Endothelial cell (in vitro differentiated cells): ENCODE measurements at regions not wholly inside any gene's neighbourhood (a gene's known extent, or its start where the extent isn't known, plus 50 kb on each side); places are given as distances from the start of the nearest gene placed in this dataset.
A peak's percentile ranks its signal among the peaks of the same experiment; 100 is the strongest.

ENCODE experiments used
- DNase-seq: peaks from one replicate; pipeline ENCODE4 v3.0.0; 2021; ENCODE audit warnings: low spot score
- H3K27ac Mint-ChIP-seq: one replicate; pipeline ENCODE4 v1.8.0; 2021; ENCODE audit warnings: mixed read lengths, inconsistent platforms; ENCODE audit not compliant: unreplicated experiment
- H3K27me3 Mint-ChIP-seq: one replicate; pipeline ENCODE4 v1.8.0; 2021; ENCODE audit warnings: mild to moderate bottlenecking, moderate library complexity, mixed read lengths, inconsistent platforms; ENCODE audit not compliant: unreplicated experiment
- H3K36me3 Mint-ChIP-seq: one replicate; pipeline ENCODE4 v1.8.0; 2021; ENCODE audit warnings: mild to moderate bottlenecking, low read depth, mixed read lengths, inconsistent platforms; ENCODE audit not compliant: unreplicated experiment
- H3K4me1 Mint-ChIP-seq: one replicate; pipeline ENCODE4 v1.8.0; 2021; ENCODE audit warnings: mild to moderate bottlenecking, mixed read lengths, inconsistent platforms; ENCODE audit not compliant: unreplicated experiment
- H3K4me3 Mint-ChIP-seq: one replicate; pipeline ENCODE4 v1.8.0; 2021; ENCODE audit warnings: mild to moderate bottlenecking, mixed read lengths, inconsistent platforms; ENCODE audit not compliant: unreplicated experiment
- H3K9me3 Mint-ChIP-seq: one replicate; pipeline ENCODE4 v1.8.0; 2021; ENCODE audit warnings: mixed read lengths, inconsistent platforms; ENCODE audit not compliant: unreplicated experiment
- TF ChIP-seq, protein P1 (sequence below): fragments of 200-600 bp; sonication (generic); IDR thresholded peaks from one replicate; pipeline ENCODE4 v1.5.0; 2021; ENCODE audit warnings: antibody characterized with exemption; ENCODE audit not compliant: unreplicated experiment

DNA sequence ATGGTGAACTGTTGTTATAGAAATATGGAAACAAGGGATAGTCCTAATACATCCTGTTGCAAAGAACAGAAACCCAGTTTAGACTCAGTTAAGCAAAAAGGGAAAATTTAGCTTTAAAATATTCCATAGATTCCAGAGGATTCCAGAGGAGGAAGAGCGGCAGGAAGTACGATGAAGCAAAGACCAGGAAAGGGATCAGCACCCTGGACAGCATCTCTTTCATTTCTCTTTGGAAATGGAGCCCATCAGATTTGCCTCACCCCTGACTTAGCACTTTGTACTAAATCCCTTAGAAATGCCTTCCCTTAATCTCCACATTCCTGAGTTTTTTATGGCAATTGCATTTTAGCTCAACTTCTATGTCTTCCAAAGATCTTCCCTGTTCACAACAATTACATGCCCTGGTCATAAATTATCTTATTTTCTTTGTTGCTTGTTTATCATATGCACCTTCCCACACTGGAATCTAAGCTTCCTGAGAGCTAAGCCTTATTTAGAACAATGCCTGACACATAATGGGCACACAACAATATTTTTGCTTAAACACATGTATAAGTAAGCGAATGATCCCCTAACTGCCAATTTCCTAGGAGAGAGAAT lies 150.0 kb upstream of the RBFOX1 start:
- Mint-ChIP-seq H3K4me1 (no peaks in the 10 kb centered on the region), H3K4me3 (peak overlapping the region; percentile 4), H3K27ac (no peak overlapping the region), H3K36me3 (peaks cover 3% of the 10 kb centered on the region), H3K9me3 (peaks cover 26% of the 10 kb centered on the region), H3K27me3 (no peaks in the 10 kb centered on the region)
- no peak for DNase-seq
- TF ChIP-seq, protein P1, sequence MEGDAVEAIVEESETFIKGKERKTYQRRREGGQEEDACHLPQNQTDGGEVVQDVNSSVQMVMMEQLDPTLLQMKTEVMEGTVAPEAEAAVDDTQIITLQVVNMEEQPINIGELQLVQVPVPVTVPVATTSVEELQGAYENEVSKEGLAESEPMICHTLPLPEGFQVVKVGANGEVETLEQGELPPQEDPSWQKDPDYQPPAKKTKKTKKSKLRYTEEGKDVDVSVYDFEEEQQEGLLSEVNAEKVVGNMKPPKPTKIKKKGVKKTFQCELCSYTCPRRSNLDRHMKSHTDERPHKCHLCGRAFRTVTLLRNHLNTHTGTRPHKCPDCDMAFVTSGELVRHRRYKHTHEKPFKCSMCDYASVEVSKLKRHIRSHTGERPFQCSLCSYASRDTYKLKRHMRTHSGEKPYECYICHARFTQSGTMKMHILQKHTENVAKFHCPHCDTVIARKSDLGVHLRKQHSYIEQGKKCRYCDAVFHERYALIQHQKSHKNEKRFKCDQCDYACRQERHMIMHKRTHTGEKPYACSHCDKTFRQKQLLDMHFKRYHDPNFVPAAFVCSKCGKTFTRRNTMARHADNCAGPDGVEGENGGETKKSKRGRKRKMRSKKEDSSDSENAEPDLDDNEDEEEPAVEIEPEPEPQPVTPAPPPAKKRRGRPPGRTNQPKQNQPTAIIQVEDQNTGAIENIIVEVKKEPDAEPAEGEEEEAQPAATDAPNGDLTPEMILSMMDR = no peak

DNA sequence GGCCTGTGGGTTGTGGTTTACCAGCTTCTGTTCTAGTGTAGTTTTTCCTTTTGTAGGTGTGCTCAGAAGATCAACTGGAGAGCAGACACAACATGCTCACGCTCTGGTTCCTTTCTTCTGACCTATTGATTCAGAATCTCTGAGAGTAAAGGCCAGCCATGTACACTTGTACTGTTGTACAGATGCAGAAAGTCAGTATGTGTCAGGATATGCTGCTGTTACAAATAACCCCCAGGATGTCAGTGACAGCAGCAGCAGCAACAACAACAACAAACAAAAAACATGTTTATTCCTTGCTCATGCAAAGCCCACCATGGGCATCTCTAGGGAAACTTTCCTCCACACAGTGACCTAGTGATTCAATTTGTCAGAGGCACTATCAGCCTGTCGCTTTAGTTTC lies 154.8 kb upstream of the RBFOX1 start:
- Mint-ChIP-seq H3K27ac (no peak overlapping the region), H3K36me3 (peaks cover 3% of the 10 kb centered on the region), H3K4me3 (no peak overlapping the region), H3K4me1 (no peaks in the 10 kb centered on the region), H3K27me3 (peaks cover 4% of the 10 kb centered on the region), H3K9me3 (peaks cover 53% of the 10 kb centered on the region)
- DNase-seq = no peak
- TF ChIP-seq, protein P1 = no peak

DNA sequence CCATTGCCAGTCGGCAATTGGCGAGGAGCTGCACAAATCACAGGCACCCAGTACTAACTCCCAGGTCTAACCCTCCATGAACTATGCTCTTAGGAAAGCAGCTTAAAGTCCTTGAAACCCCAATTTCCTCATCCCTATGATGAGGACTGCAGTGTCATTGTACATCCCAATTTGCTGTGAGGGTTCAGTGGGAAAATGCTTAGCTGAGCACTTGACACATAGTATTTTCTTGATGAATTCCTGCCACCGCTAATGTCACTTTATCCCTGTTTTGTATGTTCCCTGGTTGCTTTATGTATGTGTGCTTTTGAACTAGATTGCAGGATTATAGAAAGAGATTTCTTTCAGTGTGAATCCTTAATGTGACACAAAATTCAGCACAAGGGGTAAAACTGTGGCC lies 161.5 kb upstream of the RBFOX1 start:
- H3K27ac Mint-ChIP-seq = no peak overlapping the region
- no peaks in the 10 kb centered on the region for H3K4me1 Mint-ChIP-seq
- peaks cover 6% of the 10 kb centered on the region for H3K36me3 Mint-ChIP-seq
- peaks cover 6% of the 10 kb centered on the region for H3K27me3 Mint-ChIP-seq
- H3K9me3 Mint-ChIP-seq = peaks cover 52% of the 10 kb centered on the region
- no peak overlapping the region for H3K4me3 Mint-ChIP-seq
- DNase-seq = no peak
- TF ChIP-seq, protein P1 = no peak

DNA sequence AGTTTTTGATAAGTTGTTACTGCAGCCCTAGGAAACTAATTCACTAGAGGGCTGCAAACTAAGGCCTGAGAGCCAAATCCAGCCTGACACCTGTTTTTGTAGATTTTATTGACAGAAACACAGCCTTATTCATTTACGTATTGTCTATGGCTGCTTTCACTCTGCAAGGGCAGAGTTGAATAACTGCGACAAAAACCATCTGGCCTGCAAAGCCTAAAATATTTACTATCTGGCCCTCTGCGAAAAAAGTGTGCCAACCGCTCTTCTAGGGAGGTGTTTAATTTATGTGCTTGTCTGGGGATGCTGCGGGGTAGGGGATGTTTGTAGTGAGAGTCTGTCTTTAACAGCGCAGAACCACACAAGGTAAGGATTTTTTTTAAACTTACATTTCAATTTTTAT lies 165.0 kb upstream of the RBFOX1 start:
- peaks cover 2% of the 10 kb centered on the region for H3K27me3 Mint-ChIP-seq
- H3K27ac Mint-ChIP-seq = no peak overlapping the region
- TF ChIP-seq, protein P1 = no peak
- peaks cover 13% of the 10 kb centered on the region for H3K36me3 Mint-ChIP-seq
- DNase-seq = no peak
- H3K9me3 Mint-ChIP-seq = peaks cover 35% of the 10 kb centered on the region
- no peak overlapping the region for H3K4me3 Mint-ChIP-seq
- H3K4me1 Mint-ChIP-seq = no peaks in the 10 kb centered on the region

DNA sequence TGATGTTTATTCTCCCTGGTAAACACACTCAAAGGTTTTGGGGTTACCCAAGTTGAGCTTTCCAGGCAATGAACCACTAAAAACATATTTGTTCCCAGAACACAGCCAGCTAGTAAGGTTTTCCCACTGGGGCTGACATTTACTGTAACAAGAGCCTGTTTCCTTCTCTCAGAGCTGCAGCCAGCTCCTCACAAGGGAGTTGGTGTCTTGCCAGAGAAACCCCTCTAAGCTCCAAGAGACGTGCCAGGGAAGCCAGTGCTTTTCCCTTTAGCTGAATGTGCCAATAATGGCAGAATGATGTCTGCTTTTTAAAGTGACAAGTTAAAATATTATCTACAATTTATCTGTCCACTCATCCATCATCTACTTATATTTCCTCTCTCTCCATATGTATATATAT lies 170.8 kb upstream of the RBFOX1 start:
- H3K9me3 Mint-ChIP-seq = peaks cover 32% of the 10 kb centered on the region
- H3K27ac Mint-ChIP-seq = no peak overlapping the region
- H3K36me3 Mint-ChIP-seq = peaks cover 14% of the 10 kb centered on the region
- no peaks in the 10 kb centered on the region for H3K4me1 Mint-ChIP-seq
- DNase-seq = no peak
- H3K27me3 Mint-ChIP-seq = no peaks in the 10 kb centered on the region
- TF ChIP-seq, protein P1 = no peak
- no peak overlapping the region for H3K4me3 Mint-ChIP-seq
